Panc1 (cell line): ENCODE measurements at regions not wholly inside any gene's neighbourhood (a gene's known extent, or its start where the extent isn't known, plus 50 kb on each side); places are given as distances from the start of the nearest gene placed in this dataset.

Experiments
- ATAC-seq: fragments of 200-7000 bp; cut with Tn5 transposase; 2 replicates; pipeline ENCODE4 v1.9.1; 2020; ENCODE audit warnings: mild to moderate bottlenecking, moderate library complexity
- BruUV-seq: library from RNA; stranded (reverse); fragments of 400-500 nt; replicated peaks from 2 replicates; lab custom pipeline; 2021; lab: Mats Ljungman, UMichigan
- CTCF ChIA-PET: fragments of 300-600 bp; sonication (Branson Sonifier 250); formaldehyde crosslinking; loops from one replicate; lab custom pipeline; 2022; ENCODE audit warnings: antibody characterized with exemption; lab: Charles Lee
- POLR2A ChIA-PET: fragments of 300-600 bp; sonication (Branson Sonifier 250); formaldehyde crosslinking; loops from one replicate; lab custom pipeline; 2022; ENCODE audit warnings: antibody characterized with exemption; lab: Charles Lee
- DNase-seq: peaks from one replicate; pipeline ENCODE4 v3.0.0-alpha.2; 2010; ENCODE audit warnings: low read depth, low spot score
- H3K27ac ChIP-seq: 2 replicates; pipeline ENCODE4 v1.5.1; 2011; ENCODE audit warnings: mild to moderate bottlenecking, low read length, inconsistent platforms
- H3K27me3 ChIP-seq: fragments of 200-500 bp; sonication (Bioruptor generic); 2 replicates; pipeline ENCODE4 v1.6.0; 2014; ENCODE audit warnings: low read length, inconsistent platforms; ENCODE audit not compliant: control insufficient read depth, insufficient read depth
- H3K36me3 ChIP-seq: fragments of 200-500 bp; sonication (Bioruptor generic); 2 replicates; pipeline ENCODE4 v1.5.1; 2014; ENCODE audit warnings: inconsistent platforms, mild to moderate bottlenecking, low read length, moderate library complexity; ENCODE audit not compliant: control insufficient read depth, insufficient read depth
- H3K4me1 ChIP-seq: 2 replicates; pipeline ENCODE4 v1.5.1; 2011; ENCODE audit warnings: inconsistent platforms, mild to moderate bottlenecking, low read length, moderate library complexity; ENCODE audit not compliant: control insufficient read depth, insufficient read depth
- H3K4me3 ChIP-seq, 2 experiments: 2 replicates each; pipeline ENCODE4 v1.5.1; 2011 to 2012; ENCODE audit warnings: low read depth in 2 of 2, low read length in 2 of 2, mild to moderate bottlenecking in 2 of 2, inconsistent platforms in 1 of 2, moderate library complexity in 1 of 2
- H3K9me3 ChIP-seq: fragments of 200-500 bp; sonication (Bioruptor generic); 2 replicates; pipeline ENCODE4 v1.5.1; 2014; ENCODE audit warnings: low read depth, mild to moderate bottlenecking, inconsistent platforms, low read length, moderate library complexity; ENCODE audit not compliant: control insufficient read depth, insufficient read depth
- POLR2AphosphoS5 ChIP-seq: IDR thresholded peaks from 2 replicates; pipeline ENCODE4 v1.6.1; 2012; ENCODE audit warnings: mild to moderate bottlenecking, low read depth, low read length, moderate library complexity
- SIN3A ChIP-seq: IDR thresholded peaks from 2 replicates; pipeline ENCODE4 v1.6.1; 2012; ENCODE audit warnings: low read depth, mild to moderate bottlenecking, low read length, moderate library complexity, borderline replicate concordance; ENCODE audit not compliant: insufficient read depth
- TCF7L2 ChIP-seq: IDR thresholded peaks from 2 replicates; pipeline ENCODE4 v1.6.1; 2011; ENCODE audit warnings: mild to moderate bottlenecking, low read depth, low read length, inconsistent platforms
- in situ Hi-C: cut with HindIII; loops from 2 replicates; pipeline ENCODE4 v1.10.0; 2016; ENCODE audit warnings: low sequenced_read_pairs, low pct_unique_long_range_greater_than_20kb
- intact Hi-C: fragments of 100-400 bp; cut with micrococcal nuclease; formaldehyde crosslinking; loops from one replicate; pipeline ENCODE4 v1.10.0; 2022; ENCODE audit not compliant: unreplicated experiment
- TF ChIP-seq, protein P1 (sequence below), 2 experiments: IDR thresholded peaks; 2 replicates each; pipeline ENCODE4 v1.6.1; 2011 to 2012; ENCODE audit warnings: low read depth in 2 of 2, control low read depth in 1 of 2, low read length in 1 of 2, mild to moderate bottlenecking in 1 of 2, moderate library complexity in 1 of 2; ENCODE audit not compliant: insufficient read depth in 1 of 2
- TF ChIP-seq, protein P2 (sequence below): fragments of 450-650 bp; IDR thresholded peaks from 2 replicates; pipeline ENCODE4 v1.5.1; 2017; ENCODE audit warnings: mild to moderate bottlenecking

DNA sequence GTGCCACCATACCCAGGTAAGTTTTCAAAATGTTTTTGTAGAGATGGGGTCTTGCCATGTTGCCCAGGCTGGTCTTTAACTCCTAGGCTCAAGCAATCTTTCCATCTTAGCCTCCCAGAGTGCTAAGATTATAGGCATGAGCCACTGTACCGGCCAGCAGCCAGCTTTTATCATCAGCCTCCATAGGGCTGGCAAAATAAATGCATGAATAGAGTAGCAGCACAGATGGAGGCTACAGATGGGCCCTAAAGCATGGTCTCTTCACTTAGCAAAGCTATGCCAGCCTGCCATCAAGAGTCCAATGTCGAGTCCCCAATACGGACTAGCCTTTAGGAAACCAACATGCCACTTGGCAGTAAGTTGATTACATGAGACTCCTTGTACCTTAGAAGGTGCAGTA, 63.8 kb downstream of the CNTN3 start:
- no peak for ATAC-seq
- H3K27ac ChIP-seq: no peak overlapping the region
- H3K36me3 ChIP-seq: no peaks in the 10 kb centered on the region
- H3K27me3 ChIP-seq: no peaks in the 10 kb centered on the region
- ChIA-PET CTCF (no interaction called here), POLR2A (no interaction called here)
- no peak for DNase-seq
- H3K9me3 ChIP-seq: no peaks in the 10 kb centered on the region
- H3K4me3 ChIP-seq: no peak overlapping the region
- in situ Hi-C loops (no loop called here), intact Hi-C loops (no loop called here)
- no TSS peak for BruUV-seq
- TF ChIP-seq, protein P1, sequence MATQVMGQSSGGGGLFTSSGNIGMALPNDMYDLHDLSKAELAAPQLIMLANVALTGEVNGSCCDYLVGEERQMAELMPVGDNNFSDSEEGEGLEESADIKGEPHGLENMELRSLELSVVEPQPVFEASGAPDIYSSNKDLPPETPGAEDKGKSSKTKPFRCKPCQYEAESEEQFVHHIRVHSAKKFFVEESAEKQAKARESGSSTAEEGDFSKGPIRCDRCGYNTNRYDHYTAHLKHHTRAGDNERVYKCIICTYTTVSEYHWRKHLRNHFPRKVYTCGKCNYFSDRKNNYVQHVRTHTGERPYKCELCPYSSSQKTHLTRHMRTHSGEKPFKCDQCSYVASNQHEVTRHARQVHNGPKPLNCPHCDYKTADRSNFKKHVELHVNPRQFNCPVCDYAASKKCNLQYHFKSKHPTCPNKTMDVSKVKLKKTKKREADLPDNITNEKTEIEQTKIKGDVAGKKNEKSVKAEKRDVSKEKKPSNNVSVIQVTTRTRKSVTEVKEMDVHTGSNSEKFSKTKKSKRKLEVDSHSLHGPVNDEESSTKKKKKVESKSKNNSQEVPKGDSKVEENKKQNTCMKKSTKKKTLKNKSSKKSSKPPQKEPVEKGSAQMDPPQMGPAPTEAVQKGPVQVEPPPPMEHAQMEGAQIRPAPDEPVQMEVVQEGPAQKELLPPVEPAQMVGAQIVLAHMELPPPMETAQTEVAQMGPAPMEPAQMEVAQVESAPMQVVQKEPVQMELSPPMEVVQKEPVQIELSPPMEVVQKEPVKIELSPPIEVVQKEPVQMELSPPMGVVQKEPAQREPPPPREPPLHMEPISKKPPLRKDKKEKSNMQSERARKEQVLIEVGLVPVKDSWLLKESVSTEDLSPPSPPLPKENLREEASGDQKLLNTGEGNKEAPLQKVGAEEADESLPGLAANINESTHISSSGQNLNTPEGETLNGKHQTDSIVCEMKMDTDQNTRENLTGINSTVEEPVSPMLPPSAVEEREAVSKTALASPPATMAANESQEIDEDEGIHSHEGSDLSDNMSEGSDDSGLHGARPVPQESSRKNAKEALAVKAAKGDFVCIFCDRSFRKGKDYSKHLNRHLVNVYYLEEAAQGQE (IDR thresholded peaks at IDR 0.05; ENCODE audit: insufficient read depth in 1 of 2, low read depth in 2 of 2, low read length in 1 of 2): no peak
- TF ChIP-seq SIN3A (no peak), TCF7L2 (no peak), POLR2AphosphoS5 (no peak)
- TF ChIP-seq, protein P2, sequence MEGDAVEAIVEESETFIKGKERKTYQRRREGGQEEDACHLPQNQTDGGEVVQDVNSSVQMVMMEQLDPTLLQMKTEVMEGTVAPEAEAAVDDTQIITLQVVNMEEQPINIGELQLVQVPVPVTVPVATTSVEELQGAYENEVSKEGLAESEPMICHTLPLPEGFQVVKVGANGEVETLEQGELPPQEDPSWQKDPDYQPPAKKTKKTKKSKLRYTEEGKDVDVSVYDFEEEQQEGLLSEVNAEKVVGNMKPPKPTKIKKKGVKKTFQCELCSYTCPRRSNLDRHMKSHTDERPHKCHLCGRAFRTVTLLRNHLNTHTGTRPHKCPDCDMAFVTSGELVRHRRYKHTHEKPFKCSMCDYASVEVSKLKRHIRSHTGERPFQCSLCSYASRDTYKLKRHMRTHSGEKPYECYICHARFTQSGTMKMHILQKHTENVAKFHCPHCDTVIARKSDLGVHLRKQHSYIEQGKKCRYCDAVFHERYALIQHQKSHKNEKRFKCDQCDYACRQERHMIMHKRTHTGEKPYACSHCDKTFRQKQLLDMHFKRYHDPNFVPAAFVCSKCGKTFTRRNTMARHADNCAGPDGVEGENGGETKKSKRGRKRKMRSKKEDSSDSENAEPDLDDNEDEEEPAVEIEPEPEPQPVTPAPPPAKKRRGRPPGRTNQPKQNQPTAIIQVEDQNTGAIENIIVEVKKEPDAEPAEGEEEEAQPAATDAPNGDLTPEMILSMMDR: no peak
- H3K4me1 ChIP-seq: no peaks in the 10 kb centered on the region

DNA sequence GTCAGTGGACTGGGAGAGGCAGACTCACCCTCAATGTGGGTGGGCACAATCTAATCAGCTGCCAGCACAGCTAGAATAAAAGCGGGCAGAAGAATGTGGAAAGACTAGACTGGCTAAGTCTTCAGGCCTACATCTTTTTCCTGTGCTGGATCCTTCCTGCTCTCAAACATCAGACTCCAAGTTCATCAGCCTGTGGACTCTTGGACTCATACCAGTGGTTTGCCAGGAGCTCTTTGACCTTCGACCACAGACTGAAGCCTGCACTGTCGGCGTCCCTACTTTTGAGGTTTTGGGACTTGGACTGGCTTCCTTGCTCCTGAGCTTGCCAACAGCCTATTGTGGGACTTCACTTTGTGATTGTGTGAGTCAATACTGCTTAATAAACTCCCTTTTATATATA, 68.0 kb downstream of the CNTN3 start:
- no peak for ATAC-seq
- intact Hi-C loops: no loop called here
- no TSS peak for BruUV-seq

More for the DNA sequence above, 68.0 kb downstream of the CNTN3 start:
- POLR2A ChIA-PET: no interaction called here
- Histone ChIP-seq H3K9me3 (no peaks in the 10 kb centered on the region), H3K4me1 (no peaks in the 10 kb centered on the region), H3K36me3 (no peaks in the 10 kb centered on the region), H3K27me3 (no peaks in the 10 kb centered on the region), H3K4me3 (no peak overlapping the region), H3K27ac (no peak overlapping the region)
- in situ Hi-C loops: no loop called here
- CTCF ChIA-PET: no interaction called here
- DNase-seq: no peak
- TF ChIP-seq TCF7L2 (no peak), POLR2AphosphoS5 (no peak), SIN3A (no peak)
- TF ChIP-seq, protein P2: no peak
- TF ChIP-seq, protein P1 (IDR thresholded peaks at IDR 0.05; ENCODE audit: insufficient read depth in 1 of 2, low read depth in 2 of 2, low read length in 1 of 2): no peak
